ENCODE measurements at regions not wholly inside any gene's neighbourhood (a gene's known extent, or its start where the extent isn't known, plus 50 kb on each side); places are given as distances from the start of the nearest gene placed in this dataset.

- TF ChIP-seq CTCF (IDR thresholded peaks at IDR 0.05; ENCODE audit: low read depth, low read length), result no peak
- DNase-seq (ENCODE audit: extremely low read depth, low read depth), result no peak
These were observed 185.5 kb upstream of the TECRL start for GRCh38 chr4:64594723-64595122.

DNA sequence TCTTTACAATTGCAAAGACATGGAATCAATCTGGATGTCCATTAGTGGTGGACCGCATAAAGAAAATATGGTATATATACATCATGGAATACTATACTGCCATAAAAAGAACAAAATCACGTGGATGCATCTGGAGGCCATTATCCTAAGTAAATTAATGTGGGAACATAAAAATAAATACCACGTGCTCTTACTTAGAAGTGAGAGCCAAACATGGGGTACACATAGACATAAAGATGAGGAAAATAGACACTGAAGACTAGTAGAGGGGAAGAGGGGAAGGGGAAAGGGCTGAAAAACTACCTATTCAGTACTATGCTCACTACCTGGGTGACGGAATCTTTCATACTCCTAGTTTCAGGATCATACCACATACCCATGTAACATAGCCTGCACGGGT lies 179.3 kb upstream of the TECRL start:
- TF ChIP-seq CTCF (IDR thresholded peaks at IDR 0.05; ENCODE audit: low read depth, low read length), result no peak
- DNase-seq (ENCODE audit: extremely low read depth, low read depth), result no peak

- peak; percentile 46 for TF ChIP-seq CTCF (IDR thresholded peaks at IDR 0.05; ENCODE audit: low read depth, low read length)
- no peak for DNase-seq (ENCODE audit: extremely low read depth, low read depth)
These were observed 175.8 kb upstream of the TECRL start for GRCh38 chr4:64584981-64585557.

GRCh38 chr4:64584125-64584524 lies 174.9 kb upstream of the TECRL start:
- DNase-seq (ENCODE audit: extremely low read depth, low read depth), result no peak
- TF ChIP-seq CTCF (IDR thresholded peaks at IDR 0.05; ENCODE audit: low read depth, low read length), result no peak

DNA sequence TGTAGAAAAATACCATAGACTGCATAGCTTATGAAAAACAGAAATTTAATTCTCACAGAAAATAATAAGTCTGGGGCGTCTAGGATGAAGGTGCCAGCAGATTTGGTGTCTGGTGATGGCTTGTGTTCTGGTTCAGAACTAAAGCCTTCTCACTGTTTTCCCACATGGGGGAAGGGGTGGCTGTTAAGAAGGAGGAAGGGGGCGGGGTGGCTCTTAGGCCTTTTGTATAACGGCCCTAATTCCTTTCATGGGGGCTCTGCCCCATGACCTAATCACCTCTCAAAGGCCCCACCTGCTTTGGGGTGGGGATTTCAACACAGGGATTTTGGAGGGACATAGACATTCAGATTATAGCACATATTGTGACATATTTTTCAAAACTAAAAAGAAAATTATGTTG lies 173.2 kb upstream of the TECRL start:
- DNase-seq (ENCODE audit: extremely low read depth, low read depth), result no peak
- TF ChIP-seq CTCF (IDR thresholded peaks at IDR 0.05; ENCODE audit: low read depth, low read length), result no peak

DNA sequence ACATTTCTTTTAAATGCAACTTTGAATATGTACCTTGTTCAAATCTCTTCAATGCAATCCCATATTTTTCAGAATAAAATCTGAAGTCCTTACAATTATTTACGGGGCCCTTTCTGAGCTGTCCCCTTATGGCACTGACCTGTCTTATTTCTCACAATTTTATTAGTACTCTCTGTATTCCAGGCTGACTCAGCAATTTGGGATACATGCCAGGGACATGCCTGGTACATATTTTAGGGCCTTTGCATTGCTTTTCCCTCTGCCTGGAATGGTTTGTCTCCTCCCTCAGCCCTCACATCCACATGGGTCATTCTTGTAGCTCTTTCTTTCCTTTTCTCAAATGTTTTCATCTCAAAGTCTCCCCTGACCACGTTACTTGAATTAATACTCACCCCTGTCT lies 172.2 kb upstream of the TECRL start:
- no peak for DNase-seq (ENCODE audit: extremely low read depth, low read depth)
- TF ChIP-seq CTCF (IDR thresholded peaks at IDR 0.05; ENCODE audit: low read depth, low read length), result no peak

GRCh38 chr4:64564126-64564525 lies 154.9 kb upstream of the TECRL start:
- no peak for DNase-seq (ENCODE audit: extremely low read depth, low read depth)

More at GRCh38 chr4:64564126-64564525, 154.9 kb upstream of the TECRL start:
- no peak for TF ChIP-seq CTCF (IDR thresholded peaks at IDR 0.05; ENCODE audit: low read depth, low read length)
